ENCODE measurements at regions not wholly inside any gene's neighbourhood (a gene's known extent, or its start where the extent isn't known, plus 50 kb on each side); places are given as distances from the start of the nearest gene placed in this dataset.

- DNase-seq (ENCODE audit: low spot score), result no peak
- no peak for ATAC-seq (ENCODE audit: low FRiP score)
- TF ChIP-seq CTCF (IDR thresholded peaks at IDR 0.05), result no peak
Observed at GRCh38 chr5:143889986-143890385, 78.0 kb downstream of the HMHB1 start.

GRCh38 chr5:143890487-143890886, 78.5 kb downstream of the HMHB1 start:
- TF ChIP-seq CTCF (IDR thresholded peaks at IDR 0.05), result no peak
- ATAC-seq (ENCODE audit: low FRiP score), result no peak
- no peak for DNase-seq (ENCODE audit: low spot score)

GRCh38 chr5:143892271-143892670, 80.3 kb downstream of the HMHB1 start:
- no peak for TF ChIP-seq CTCF (IDR thresholded peaks at IDR 0.05)
- ATAC-seq (ENCODE audit: low FRiP score) (no peak), DNase-seq (ENCODE audit: low spot score) (no peak)

GRCh38 chr5:143892908-143893307, 80.9 kb downstream of the HMHB1 start:
- no peak for DNase-seq (ENCODE audit: low spot score)
- no peak for TF ChIP-seq CTCF (IDR thresholded peaks at IDR 0.05)
- no peak for ATAC-seq (ENCODE audit: low FRiP score)

GRCh38 chr5:143893638-143894037, 81.7 kb downstream of the HMHB1 start:
- no peak for TF ChIP-seq CTCF (IDR thresholded peaks at IDR 0.05)
- no peak for DNase-seq (ENCODE audit: low spot score)
- no peak for ATAC-seq (ENCODE audit: low FRiP score)

- no peak for TF ChIP-seq CTCF (IDR thresholded peaks at IDR 0.05)
- ATAC-seq (ENCODE audit: low FRiP score) (no peak), DNase-seq (ENCODE audit: low spot score) (no peak)
Observed at GRCh38 chr5:143896516-143896915, 84.6 kb downstream of the HMHB1 start.

GRCh38 chr5:143896966-143897365, 85.0 kb downstream of the HMHB1 start:
- no peak for TF ChIP-seq CTCF (IDR thresholded peaks at IDR 0.05)
- DNase-seq (ENCODE audit: low spot score) (no peak), ATAC-seq (ENCODE audit: low FRiP score) (no peak)
